ENCODE measurements at regions not wholly inside any gene's neighbourhood (a gene's known extent, or its start where the extent isn't known, plus 50 kb on each side); places are given as distances from the start of the nearest gene placed in this dataset.

- intact Hi-C loops (cut with micrococcal nuclease) = no loop called here
Measured at GRCh38 chr6:19440531-19440930, 396.6 kb upstream of the ID4 start.

- intact Hi-C loops (cut with micrococcal nuclease) = no loop called here
Measured at GRCh38 chr6:19443411-19443810, 393.8 kb upstream of the ID4 start.

GRCh38 chr6:19444041-19444440 is 393.1 kb upstream of the ID4 start:
- intact Hi-C loops (cut with micrococcal nuclease) = no loop called here

- intact Hi-C loops (cut with micrococcal nuclease) = no loop called here
Measured at GRCh38 chr6:19444481-19444880, 392.7 kb upstream of the ID4 start.

GRCh38 chr6:19446570-19446969 is 390.6 kb upstream of the ID4 start:
- intact Hi-C loops (cut with micrococcal nuclease) = no loop called here

- intact Hi-C loops (cut with micrococcal nuclease) = no loop called here
Measured at GRCh38 chr6:19450651-19451050, 386.5 kb upstream of the ID4 start.

GRCh38 chr6:19452495-19452894 is 384.7 kb upstream of the ID4 start:
- intact Hi-C loops (cut with micrococcal nuclease) = no loop called here

- intact Hi-C loops (cut with micrococcal nuclease) = no loop called here
Measured at GRCh38 chr6:19454001-19454720, 383.0 kb upstream of the ID4 start.

- intact Hi-C loops (cut with micrococcal nuclease) = no loop called here
Measured at GRCh38 chr6:19454721-19455392, 382.3 kb upstream of the ID4 start.

GRCh38 chr6:19463250-19463649 is 373.9 kb upstream of the ID4 start:
- intact Hi-C loops (cut with micrococcal nuclease) = no loop called here

GRCh38 chr6:19463925-19464324 is 373.2 kb upstream of the ID4 start:
- intact Hi-C loops (cut with micrococcal nuclease) = no loop called here

GRCh38 chr6:19465256-19465655 is 371.9 kb upstream of the ID4 start:
- intact Hi-C loops (cut with micrococcal nuclease) = no loop called here

- intact Hi-C loops (cut with micrococcal nuclease) = no loop called here
Measured at GRCh38 chr6:19465760-19466159, 371.4 kb upstream of the ID4 start.

- intact Hi-C loops (cut with micrococcal nuclease) = no loop called here
Measured at GRCh38 chr6:19470333-19470732, 366.8 kb upstream of the ID4 start.

- intact Hi-C loops (cut with micrococcal nuclease) = no loop called here
Measured at GRCh38 chr6:19472153-19472552, 365.0 kb upstream of the ID4 start.

- intact Hi-C loops (cut with micrococcal nuclease) = no loop called here
Measured at GRCh38 chr6:19472850-19473249, 364.3 kb upstream of the ID4 start.

GRCh38 chr6:19477563-19477962 is 359.6 kb upstream of the ID4 start:
- intact Hi-C loops (cut with micrococcal nuclease) = no loop called here

GRCh38 chr6:19478273-19478672 is 358.9 kb upstream of the ID4 start:
- intact Hi-C loops (cut with micrococcal nuclease) = no loop called here

GRCh38 chr6:19478992-19479391 is 358.2 kb upstream of the ID4 start:
- intact Hi-C loops (cut with micrococcal nuclease) = no loop called here

- intact Hi-C loops (cut with micrococcal nuclease) = no loop called here
Measured at GRCh38 chr6:19479551-19479950, 357.6 kb upstream of the ID4 start.

- intact Hi-C loops (cut with micrococcal nuclease) = no loop called here
Measured at GRCh38 chr6:19492636-19493405, 344.3 kb upstream of the ID4 start.

- intact Hi-C loops (cut with micrococcal nuclease) = no loop called here
Measured at GRCh38 chr6:19501737-19502245, 335.4 kb upstream of the ID4 start.

Measured in T-helper 1 cell treated with Interleukin-12 subunit alpha and Interleukin-12 subunit beta and Interleukin-4 antibody, amounts not matched to agents 30 ng/mL and 1 ng/mL, for 36 hours (primary cell).